WERI-Rb-1 (cell line): ENCODE measurements at regions not wholly inside any gene's neighbourhood (a gene's known extent, or its start where the extent isn't known, plus 50 kb on each side); places are given as distances from the start of the nearest gene placed in this dataset.

Source experiments
- DNase-seq: peaks from one replicate; pipeline ENCODE4 v3.0.0-alpha.2; 2020
- H3K27ac ChIP-seq: fragments of 250-450 bp; sonication (Bioruptor Pico); 2 replicates; pipeline ENCODE4 v1.5.1; 2020; ENCODE audit warnings: mild to moderate bottlenecking, moderate library complexity
- H3K27me3 ChIP-seq: fragments of 250-450 bp; sonication (Bioruptor Pico); 2 replicates; pipeline ENCODE4 v1.5.1; 2021; ENCODE audit warnings: mild to moderate bottlenecking, low read depth, moderate library complexity; ENCODE audit not compliant: insufficient read depth, severe bottlenecking
- H3K36me3 ChIP-seq: fragments of 250-450 bp; sonication (Bioruptor Pico); 2 replicates; pipeline ENCODE4 v1.5.1; 2020; ENCODE audit warnings: mild to moderate bottlenecking, moderate library complexity
- H3K4me3 ChIP-seq: 2 replicates; pipeline ENCODE4 v1.5.1; 2011; ENCODE audit warnings: low read depth, mild to moderate bottlenecking, control low read depth, low read length
- H3K9me3 ChIP-seq: fragments of 250-450 bp; sonication (Bioruptor Pico); 2 replicates; pipeline ENCODE4 v1.5.1; 2021; ENCODE audit warnings: mild to moderate bottlenecking, moderate library complexity; ENCODE audit not compliant: severe bottlenecking
- TF ChIP-seq, protein P1 (sequence below): IDR thresholded peaks from 2 replicates; pipeline ENCODE4 v1.5.1; 2011; ENCODE audit warnings: low read depth, mild to moderate bottlenecking, control low read depth, inconsistent platforms, low read length

GRCh38 chr12:30806989-30807694, 52.4 kb upstream of the CAPRIN2 start:
- Histone ChIP-seq H3K27ac (no peak overlapping the region), H3K9me3 (no peaks in the 10 kb centered on the region), H3K36me3 (no peaks in the 10 kb centered on the region), H3K4me3 (no peak overlapping the region), H3K27me3 (no peaks in the 10 kb centered on the region)
- TF ChIP-seq, protein P1, sequence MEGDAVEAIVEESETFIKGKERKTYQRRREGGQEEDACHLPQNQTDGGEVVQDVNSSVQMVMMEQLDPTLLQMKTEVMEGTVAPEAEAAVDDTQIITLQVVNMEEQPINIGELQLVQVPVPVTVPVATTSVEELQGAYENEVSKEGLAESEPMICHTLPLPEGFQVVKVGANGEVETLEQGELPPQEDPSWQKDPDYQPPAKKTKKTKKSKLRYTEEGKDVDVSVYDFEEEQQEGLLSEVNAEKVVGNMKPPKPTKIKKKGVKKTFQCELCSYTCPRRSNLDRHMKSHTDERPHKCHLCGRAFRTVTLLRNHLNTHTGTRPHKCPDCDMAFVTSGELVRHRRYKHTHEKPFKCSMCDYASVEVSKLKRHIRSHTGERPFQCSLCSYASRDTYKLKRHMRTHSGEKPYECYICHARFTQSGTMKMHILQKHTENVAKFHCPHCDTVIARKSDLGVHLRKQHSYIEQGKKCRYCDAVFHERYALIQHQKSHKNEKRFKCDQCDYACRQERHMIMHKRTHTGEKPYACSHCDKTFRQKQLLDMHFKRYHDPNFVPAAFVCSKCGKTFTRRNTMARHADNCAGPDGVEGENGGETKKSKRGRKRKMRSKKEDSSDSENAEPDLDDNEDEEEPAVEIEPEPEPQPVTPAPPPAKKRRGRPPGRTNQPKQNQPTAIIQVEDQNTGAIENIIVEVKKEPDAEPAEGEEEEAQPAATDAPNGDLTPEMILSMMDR: peak; percentile 49
- DNase-seq: peak; percentile 40

DNA sequence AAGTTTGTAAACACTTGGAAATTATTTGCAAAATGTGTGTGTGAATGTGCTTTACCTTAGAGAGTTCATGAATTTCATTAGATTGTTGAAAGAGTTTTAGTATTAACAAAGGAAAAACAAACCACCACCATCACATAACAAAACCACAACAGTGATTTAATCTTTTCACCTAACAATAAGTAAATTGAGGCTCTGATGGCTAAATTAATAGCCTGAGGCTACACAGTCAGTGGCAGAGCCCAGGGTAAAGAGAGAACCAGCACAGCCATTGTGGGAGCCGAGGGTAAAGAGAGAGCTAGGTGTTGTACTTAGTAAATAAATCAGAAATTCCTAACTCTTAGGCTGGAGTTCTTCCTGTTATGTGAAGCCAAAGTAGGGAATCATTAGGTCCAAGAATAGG, 51.2 kb upstream of the CAPRIN2 start:
- DNase-seq: no peak
- H3K27me3 ChIP-seq: no peaks in the 10 kb centered on the region
- no peaks in the 10 kb centered on the region for H3K36me3 ChIP-seq
- no peaks in the 10 kb centered on the region for H3K9me3 ChIP-seq
- no peak overlapping the region for H3K4me3 ChIP-seq
- TF ChIP-seq, protein P1: no peak
- H3K27ac ChIP-seq: no peak overlapping the region
